ENCODE measurements at regions not wholly inside any gene's neighbourhood (a gene's known extent, or its start where the extent isn't known, plus 50 kb on each side); places are given as distances from the start of the nearest gene placed in this dataset.

- no peak for DNase-seq
Observed at GRCh38 chr4:1459722-1460511, 53.7 kb upstream of the NKX1-1 start.

GRCh38 chr4:1459081-1459721, 53.0 kb upstream of the NKX1-1 start:
- no peak for DNase-seq

- no peak for DNase-seq
Observed at GRCh38 chr4:1458581-1458980, 52.3 kb upstream of the NKX1-1 start.
